ENCODE measurements at regions not wholly inside any gene's neighbourhood (a gene's known extent, or its start where the extent isn't known, plus 50 kb on each side); places are given as distances from the start of the nearest gene placed in this dataset.

- DNase-seq (ENCODE audit: low spot score in 2 of 2), result no peak
- no peak overlapping the region for H3K4me3 ChIP-seq
- no peak overlapping the region for H3K27ac ChIP-seq
- H3K27me3 ChIP-seq, result no peaks in the 10 kb centered on the region
- no peak for TF ChIP-seq CTCF (IDR thresholded peaks at IDR 0.05)
- no peak for TF ChIP-seq EP300 (IDR thresholded peaks at IDR 0.05)
- no peak for TF ChIP-seq POLR2A (IDR thresholded peaks at IDR 0.05)
- no peaks in the 10 kb centered on the region for H3K36me3 ChIP-seq
- WGBS, 2 donors, result 57 to 71% methylated on average over 5 of the region's 5 CpGs
- H3K4me1 ChIP-seq, result no peaks in the 10 kb centered on the region
- no peaks in the 10 kb centered on the region for H3K9me3 ChIP-seq
These were observed 397.7 kb upstream of the DDHD1 start for GRCh38 chr14:53550776-53551175.

GRCh38 chr14:53549956-53550355, 396.8 kb upstream of the DDHD1 start:
- WGBS, 2 donors, result 62% methylated on average over 8 of the region's 8 CpGs
- Histone ChIP-seq H3K4me1 (no peaks in the 10 kb centered on the region), H3K27me3 (no peaks in the 10 kb centered on the region), H3K27ac (no peak overlapping the region), H3K9me3 (no peaks in the 10 kb centered on the region), H3K36me3 (no peaks in the 10 kb centered on the region), H3K4me3 (no peak overlapping the region)
- no peak for TF ChIP-seq POLR2A (IDR thresholded peaks at IDR 0.05)
- TF ChIP-seq CTCF (IDR thresholded peaks at IDR 0.05), result no peak
- TF ChIP-seq EP300 (IDR thresholded peaks at IDR 0.05), result no peak
- DNase-seq (ENCODE audit: low spot score in 2 of 2), result no peak

GRCh38 chr14:53547593-53547992, 394.5 kb upstream of the DDHD1 start:
- no peak overlapping the region for H3K27ac ChIP-seq
- no peaks in the 10 kb centered on the region for H3K9me3 ChIP-seq
- H3K4me3 ChIP-seq, result no peak overlapping the region
- TF ChIP-seq EP300 (IDR thresholded peaks at IDR 0.05), result no peak
- TF ChIP-seq POLR2A (IDR thresholded peaks at IDR 0.05), result no peak
- TF ChIP-seq CTCF (IDR thresholded peaks at IDR 0.05), result no peak
- H3K4me1 ChIP-seq, result peaks cover 0 to 5% (median 0%) of the 10 kb centered on the region in 4 donors
- no peaks in the 10 kb centered on the region for H3K36me3 ChIP-seq
- no peak for DNase-seq (ENCODE audit: low spot score in 2 of 2)
- H3K27me3 ChIP-seq, result no peaks in the 10 kb centered on the region
- WGBS, 2 donors, result 95 to 100% methylated on average over 1 of the region's 1 CpG

GRCh38 chr14:53545217-53545616, 392.1 kb upstream of the DDHD1 start:
- Histone ChIP-seq H3K27ac (no peak overlapping the region), H3K4me3 (no peak overlapping the region), H3K4me1 (peaks cover 0 to 7% (median 0%) of the 10 kb centered on the region in 4 donors), H3K36me3 (no peaks in the 10 kb centered on the region), H3K27me3 (no peaks in the 10 kb centered on the region), H3K9me3 (no peaks in the 10 kb centered on the region)
- TF ChIP-seq CTCF (IDR thresholded peaks at IDR 0.05) (no peak), EP300 (IDR thresholded peaks at IDR 0.05) (no peak), POLR2A (IDR thresholded peaks at IDR 0.05) (no peak)
- no peak for DNase-seq (ENCODE audit: low spot score in 2 of 2)

GRCh38 chr14:53542732-53543131, 389.6 kb upstream of the DDHD1 start:
- WGBS, 2 donors, result 19 to 22% methylated on average over 3 of the region's 3 CpGs
- DNase-seq (ENCODE audit: low spot score in 2 of 2), result peak in 1 of 2 donors; percentile 15
- no peaks in the 10 kb centered on the region for H3K36me3 ChIP-seq
- no peak overlapping the region for H3K27ac ChIP-seq
- H3K4me3 ChIP-seq, result no peak overlapping the region
- TF ChIP-seq CTCF (IDR thresholded peaks at IDR 0.05) (no peak), EP300 (IDR thresholded peaks at IDR 0.05) (peak in 1 of 2 donors; percentile 17)
- no peaks in the 10 kb centered on the region for H3K9me3 ChIP-seq
- peaks cover 0 to 27% (median 0%) of the 10 kb centered on the region in 4 donors for H3K4me1 ChIP-seq
- no peaks in the 10 kb centered on the region for H3K27me3 ChIP-seq
